Vagina (tissue), 2 donors: ENCODE measurements at regions not wholly inside any gene's neighbourhood (a gene's known extent, or its start where the extent isn't known, plus 50 kb on each side); places are given as distances from the start of the nearest gene placed in this dataset.

Source experiments
- CTCF ChIP-seq, 3 experiments: fragments of 450-650 bp in 2 of 3; fragments of 200-600 bp in 1 of 3; sonication (generic) in 1 of 3; IDR thresholded peaks; one replicate each; pipeline ENCODE4 v1.5.1; 2017 to 2019; ENCODE audit warnings: antibody characterized with exemption in 3 of 3, mild to moderate bottlenecking in 2 of 3, moderate library complexity in 2 of 3
- POLR2A ChIP-seq, 2 donors: fragments of 450-650 bp; IDR thresholded peaks; one replicate each; pipeline ENCODE4 v1.6.1; 2017; ENCODE audit warnings: antibody characterized with exemption in 2 of 2, mild to moderate bottlenecking in 2 of 2, moderate library complexity in 2 of 2
- POLR2AphosphoS5 ChIP-seq, 2 donors: sonication (generic); formaldehyde crosslinking; IDR thresholded peaks; one replicate each; pipeline ENCODE4 v1.9.0; 2017; ENCODE audit warnings: antibody characterized with exemption in 2 of 2, mild to moderate bottlenecking in 2 of 2, low read depth in 1 of 2; ENCODE audit not compliant: insufficient read depth in 1 of 2

DNA sequence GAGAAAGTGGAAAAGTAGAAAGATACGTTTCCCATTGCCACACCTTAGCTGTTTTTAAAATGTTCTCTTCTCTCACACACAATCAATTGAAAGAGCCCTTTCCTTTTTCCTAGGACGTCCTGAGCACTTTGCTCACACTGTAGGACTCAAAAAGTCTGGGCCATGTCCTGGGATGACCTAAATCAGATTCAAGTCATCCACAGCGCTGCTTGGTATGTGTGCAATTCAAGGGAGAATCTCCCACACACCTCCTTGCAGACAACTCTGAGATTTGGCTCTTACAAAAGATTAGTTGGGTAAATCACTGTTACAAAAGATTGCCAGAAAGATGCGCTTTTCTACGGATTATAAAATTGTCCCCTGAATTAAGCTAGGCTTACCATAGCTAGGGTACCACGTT, 130.1 kb downstream of the RNASET2 start:
- TF ChIP-seq CTCF (IDR thresholded peaks at IDR 0.05) (no peak), POLR2A (IDR thresholded peaks at IDR 0.05) (no peak), POLR2AphosphoS5 (IDR thresholded peaks at IDR 0.05; ENCODE audit: insufficient read depth in 1 of 2, low read depth in 1 of 2) (no peak)
